ENCODE measurements at regions not wholly inside any gene's neighbourhood (a gene's known extent, or its start where the extent isn't known, plus 50 kb on each side); places are given as distances from the start of the nearest gene placed in this dataset.

DNA sequence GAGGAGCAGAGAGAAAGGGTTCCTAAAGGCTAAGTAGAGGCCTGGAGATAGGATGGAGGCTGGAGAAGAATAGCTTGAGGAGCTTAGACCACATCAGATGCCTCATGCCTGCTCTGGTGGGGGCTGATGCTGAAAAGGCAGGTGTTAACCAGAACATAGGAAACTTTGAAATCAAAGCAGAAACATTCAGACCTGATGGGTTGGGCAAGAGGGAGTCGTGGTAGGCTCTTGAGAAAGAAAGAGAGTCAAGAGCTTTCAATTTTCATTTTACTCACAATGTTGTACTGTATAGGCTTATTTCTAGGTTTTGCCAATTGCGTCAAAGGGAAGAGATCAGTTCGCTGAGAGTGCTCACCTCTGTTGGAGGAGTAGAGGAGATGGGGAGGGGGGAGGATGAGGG, 406.6 kb upstream of the SALL1 start:
- in situ Hi-C loops (cut with HindIII; ENCODE audit: low pct_unique_long_range_greater_than_20kb, low sequenced_read_pairs), result no loop called here
- DNase-seq (ENCODE audit: low read depth, low spot score), result no peak

DNA sequence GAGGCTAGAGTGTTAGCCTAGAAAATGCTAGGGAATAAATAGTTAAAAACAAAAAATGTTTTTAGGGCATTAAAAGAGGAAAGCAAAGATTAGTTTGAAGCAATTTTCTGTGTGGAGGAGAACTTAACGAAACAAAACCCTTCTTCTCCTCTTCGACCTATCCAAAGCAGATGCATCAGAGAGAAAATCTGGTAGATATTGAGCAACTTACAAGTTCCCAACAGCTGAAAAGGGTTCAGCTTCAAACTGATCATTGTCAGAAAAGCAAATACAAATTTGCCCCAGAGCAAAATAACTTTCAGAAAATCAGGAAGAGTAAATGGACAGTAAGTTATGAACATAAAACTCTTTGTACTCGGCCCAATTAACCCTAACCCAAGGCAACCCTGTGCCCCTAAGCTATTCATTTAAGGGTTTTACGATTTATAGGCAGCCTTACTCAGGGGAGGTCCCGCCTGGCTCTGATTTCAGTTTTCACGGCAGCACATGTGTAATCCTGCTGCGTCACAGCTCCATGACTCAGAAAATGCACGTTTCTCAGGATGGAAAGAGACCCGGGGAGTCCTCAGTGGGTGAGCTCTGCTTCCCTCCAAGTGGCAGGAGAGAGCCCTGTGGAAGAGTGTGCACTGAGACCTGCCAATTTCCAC, 405.7 kb upstream of the SALL1 start:
- peak; percentile 52 for DNase-seq (ENCODE audit: low read depth, low spot score)
- in situ Hi-C loops (cut with HindIII; ENCODE audit: low pct_unique_long_range_greater_than_20kb, low sequenced_read_pairs), result no loop called here

DNA sequence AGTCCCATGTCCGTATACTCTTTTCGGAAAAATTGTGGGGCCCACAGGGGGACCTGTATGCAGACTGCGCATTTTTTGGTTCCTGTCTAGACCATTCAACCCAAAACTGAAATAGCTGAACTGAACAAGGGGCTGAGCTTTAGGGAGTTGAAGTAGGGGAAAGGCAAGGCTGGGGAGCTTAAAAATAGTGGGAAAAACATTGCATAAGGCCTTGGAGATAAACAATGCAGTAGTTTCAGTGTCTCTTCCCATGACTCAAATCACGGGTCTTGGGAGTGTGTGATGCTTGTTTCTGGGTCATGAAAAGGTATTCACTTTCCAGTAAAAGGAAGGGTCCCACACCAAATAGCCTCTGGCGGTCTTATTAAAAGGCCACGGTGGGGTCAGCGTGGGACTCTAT, 402.8 kb upstream of the SALL1 start:
- in situ Hi-C loops (cut with HindIII; ENCODE audit: low pct_unique_long_range_greater_than_20kb, low sequenced_read_pairs), result no loop called here
- peak; percentile 15 for DNase-seq (ENCODE audit: low read depth, low spot score)

DNA sequence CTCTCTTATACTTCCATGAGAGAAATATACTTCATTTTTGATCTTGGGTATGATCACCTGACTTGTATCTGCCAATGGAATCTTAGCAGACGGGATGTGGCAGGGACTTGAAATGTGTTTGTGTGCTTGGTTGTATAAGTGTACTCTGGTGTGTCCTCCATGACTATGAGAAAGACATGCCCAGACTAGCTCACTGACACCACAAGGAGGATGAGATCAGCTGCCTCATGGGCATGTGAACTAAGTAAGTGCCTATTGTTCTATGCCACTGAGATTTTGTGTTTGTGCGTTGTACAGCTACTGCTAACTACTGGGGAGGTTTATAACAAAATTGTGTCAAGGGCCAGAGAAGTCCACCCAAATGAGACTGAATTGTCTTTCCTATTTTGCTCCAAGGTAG, 402.2 kb upstream of the SALL1 start:
- in situ Hi-C loops (cut with HindIII; ENCODE audit: low pct_unique_long_range_greater_than_20kb, low sequenced_read_pairs), result no loop called here
- DNase-seq (ENCODE audit: low read depth, low spot score), result peak; percentile 4

DNA sequence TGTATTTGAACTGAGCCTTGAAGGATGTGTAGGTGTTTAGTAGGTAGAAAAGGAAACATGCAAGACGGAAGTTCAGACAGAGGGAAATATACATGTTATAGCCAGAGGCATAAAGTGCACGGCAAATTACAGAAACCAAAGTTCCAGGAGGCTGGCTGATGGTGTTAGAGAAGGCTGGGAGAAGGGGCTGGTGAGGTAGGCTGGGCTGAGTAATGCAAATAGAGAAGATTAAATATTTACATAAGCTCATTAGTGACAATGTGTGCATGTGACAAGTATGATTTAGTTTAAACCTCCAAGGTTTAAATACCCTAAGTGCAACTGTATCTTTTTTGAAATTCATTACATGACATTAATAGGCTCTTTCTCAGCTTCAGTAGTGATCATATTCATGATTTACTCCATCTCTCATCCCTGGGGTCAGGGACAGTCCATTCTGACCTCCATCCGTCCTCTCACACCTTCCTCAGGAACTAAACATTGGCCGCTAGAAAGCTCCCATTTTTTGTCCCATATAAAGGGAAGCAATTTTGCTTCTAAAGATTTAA, 399.8 kb upstream of the SALL1 start:
- DNase-seq (ENCODE audit: low read depth, low spot score), result no peak
- in situ Hi-C loops (cut with HindIII; ENCODE audit: low pct_unique_long_range_greater_than_20kb, low sequenced_read_pairs), result no loop called here

DNA sequence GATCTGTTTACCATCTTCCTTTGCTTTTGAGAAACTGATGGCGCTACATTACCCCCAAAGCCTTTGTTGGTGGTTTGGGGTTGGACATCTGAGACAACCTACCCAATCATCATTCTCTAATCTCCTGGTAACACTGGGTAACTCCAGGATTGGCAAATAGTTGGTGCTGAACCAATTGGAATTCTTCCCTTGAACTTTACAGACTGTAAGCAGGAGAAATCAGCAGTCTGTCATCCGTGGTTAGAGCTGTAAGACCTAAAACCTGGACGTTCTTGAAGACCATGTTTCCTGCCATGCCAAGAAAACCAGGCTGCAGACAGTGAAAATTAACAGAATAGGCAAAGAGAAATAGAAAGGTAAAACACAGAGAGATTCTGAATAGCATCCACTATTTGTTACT, 398.8 kb upstream of the SALL1 start:
- DNase-seq (ENCODE audit: low read depth, low spot score), result no peak
- in situ Hi-C loops (cut with HindIII; ENCODE audit: low pct_unique_long_range_greater_than_20kb, low sequenced_read_pairs), result no loop called here

DNA sequence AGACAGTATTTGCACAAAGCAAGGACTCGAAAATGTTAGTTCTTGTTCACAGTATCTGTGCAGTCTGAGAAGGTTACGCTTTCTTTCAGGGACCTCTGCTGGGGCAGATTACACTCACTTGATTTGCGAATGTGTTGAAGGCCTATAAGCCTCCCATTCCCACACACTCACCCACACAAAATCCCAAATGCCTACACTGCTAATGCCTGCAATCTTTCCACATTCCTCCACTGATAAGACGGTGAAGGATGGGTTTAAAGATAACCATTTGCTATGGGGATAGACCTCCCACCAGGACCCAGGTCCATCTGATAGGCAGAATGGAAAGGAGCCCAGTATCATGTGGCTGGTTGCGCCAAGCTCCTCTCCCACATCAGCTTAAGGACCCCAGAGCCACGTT, 394.9 kb upstream of the SALL1 start:
- DNase-seq (ENCODE audit: low read depth, low spot score), result no peak
- in situ Hi-C loops (cut with HindIII; ENCODE audit: low pct_unique_long_range_greater_than_20kb, low sequenced_read_pairs), result no loop called here

DNA sequence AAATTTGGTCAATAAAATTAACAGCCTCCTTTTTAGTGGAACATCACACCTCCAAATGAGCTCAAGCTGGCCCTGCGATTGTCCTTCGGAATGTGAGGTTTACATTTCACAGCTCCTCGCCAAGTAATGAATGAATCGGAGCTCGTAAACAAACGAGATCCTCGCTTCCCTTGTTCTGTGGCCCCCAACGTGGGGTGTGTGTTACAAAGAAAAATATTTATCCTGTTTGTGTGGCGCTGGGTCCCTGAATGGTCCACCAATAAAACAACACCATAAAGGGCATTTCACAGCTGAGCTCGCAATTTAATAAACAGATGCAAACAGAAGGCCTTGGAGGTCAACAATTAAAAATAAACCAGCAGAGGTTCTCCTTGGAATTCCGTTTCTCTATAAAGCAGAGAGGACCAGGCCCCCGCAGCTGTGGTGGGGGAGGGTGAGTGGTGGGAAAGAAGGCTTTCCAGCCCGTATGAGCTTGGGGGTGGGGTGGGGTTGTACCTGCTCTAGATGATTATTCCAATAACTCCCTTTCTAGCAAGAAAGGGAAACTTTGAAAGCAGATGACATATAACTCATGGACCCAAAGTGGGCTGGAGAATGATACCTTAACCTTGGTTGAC, 393.9 kb upstream of the SALL1 start:
- in situ Hi-C loops (cut with HindIII; ENCODE audit: low pct_unique_long_range_greater_than_20kb, low sequenced_read_pairs), result no loop called here
- no peak for DNase-seq (ENCODE audit: low read depth, low spot score)

DNA sequence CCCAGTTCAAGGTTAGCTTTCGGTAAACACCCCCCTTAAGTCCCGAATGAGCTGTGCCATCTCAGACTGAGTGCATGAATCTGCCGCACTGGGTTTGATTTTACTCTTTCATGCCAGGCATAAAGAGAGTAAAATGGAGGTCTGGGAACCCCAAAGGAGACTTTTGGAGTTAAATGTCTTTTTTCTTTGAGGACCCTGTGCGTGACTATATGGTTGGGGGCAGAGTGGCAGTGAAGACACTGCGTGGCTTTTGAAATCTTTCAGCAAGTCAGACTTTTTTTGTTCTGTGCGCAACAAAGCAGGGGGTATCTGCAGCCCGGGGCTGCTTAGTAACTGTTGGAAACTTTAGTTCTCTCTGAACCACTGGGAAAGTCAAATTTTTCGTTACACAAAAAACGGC, 392.9 kb upstream of the SALL1 start:
- DNase-seq (ENCODE audit: low read depth, low spot score), result no peak
- in situ Hi-C loops (cut with HindIII; ENCODE audit: low pct_unique_long_range_greater_than_20kb, low sequenced_read_pairs), result no loop called here

DNA sequence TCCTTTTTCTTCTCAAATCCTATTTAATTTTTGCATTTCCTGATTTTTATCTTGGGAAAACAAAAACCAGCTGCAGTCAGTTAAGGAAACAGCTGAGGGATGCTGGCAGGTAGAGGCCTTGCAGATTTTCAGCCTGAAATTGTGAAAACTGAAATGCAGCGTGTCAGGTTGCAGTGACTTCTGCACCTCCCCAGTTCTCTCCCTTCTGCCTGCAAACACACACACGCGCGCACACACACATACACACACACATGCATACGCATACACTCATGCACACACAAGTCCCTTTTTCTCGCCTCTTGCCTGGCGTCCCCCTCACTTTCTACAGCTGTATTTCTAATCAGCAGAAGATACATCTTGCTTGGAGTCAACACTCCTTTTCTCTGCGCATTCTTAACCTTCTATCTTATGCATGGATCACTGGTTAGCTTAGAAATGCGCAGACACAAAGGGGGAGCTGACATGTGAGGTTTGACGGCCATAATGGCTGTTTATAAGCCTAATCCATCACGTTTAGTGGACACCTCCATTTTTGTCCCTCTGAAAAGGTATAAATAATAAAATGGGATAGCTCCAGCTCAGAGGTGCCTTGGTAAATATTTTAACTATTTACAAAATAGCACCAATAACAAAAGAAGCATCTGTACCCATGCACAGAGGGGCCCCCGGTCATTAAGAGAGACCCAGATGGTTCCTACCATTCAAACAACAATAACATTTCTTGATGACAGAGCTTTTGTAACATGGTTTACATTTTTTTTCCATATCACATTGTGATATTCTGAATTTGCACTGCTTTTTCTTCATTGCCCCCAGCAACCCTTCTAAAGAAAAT, 392.1 kb upstream of the SALL1 start:
- in situ Hi-C loops (cut with HindIII; ENCODE audit: low pct_unique_long_range_greater_than_20kb, low sequenced_read_pairs), result no loop called here
- DNase-seq (ENCODE audit: low read depth, low spot score), result no peak

DNA sequence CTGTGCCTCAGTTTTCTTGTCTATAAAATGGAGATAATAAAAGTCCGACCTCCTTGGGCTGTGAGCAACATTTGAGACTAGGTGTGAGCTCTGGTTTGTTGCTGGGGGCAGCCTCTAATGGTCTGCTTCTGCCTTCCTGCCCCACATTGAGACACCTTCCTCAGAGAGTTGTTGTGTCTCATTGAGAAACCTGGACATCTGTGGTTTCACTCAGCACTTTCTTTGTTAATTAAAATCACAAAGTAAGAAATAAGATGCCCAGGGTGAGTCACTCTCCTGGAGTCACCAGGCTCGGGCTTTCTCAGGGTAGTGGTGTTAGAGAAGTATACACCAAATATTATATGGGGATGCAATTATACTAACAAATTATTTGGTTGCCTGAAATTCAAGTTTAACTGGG, 389.2 kb upstream of the SALL1 start:
- in situ Hi-C loops (cut with HindIII; ENCODE audit: low pct_unique_long_range_greater_than_20kb, low sequenced_read_pairs), result no loop called here
- no peak for DNase-seq (ENCODE audit: low read depth, low spot score)

DNA sequence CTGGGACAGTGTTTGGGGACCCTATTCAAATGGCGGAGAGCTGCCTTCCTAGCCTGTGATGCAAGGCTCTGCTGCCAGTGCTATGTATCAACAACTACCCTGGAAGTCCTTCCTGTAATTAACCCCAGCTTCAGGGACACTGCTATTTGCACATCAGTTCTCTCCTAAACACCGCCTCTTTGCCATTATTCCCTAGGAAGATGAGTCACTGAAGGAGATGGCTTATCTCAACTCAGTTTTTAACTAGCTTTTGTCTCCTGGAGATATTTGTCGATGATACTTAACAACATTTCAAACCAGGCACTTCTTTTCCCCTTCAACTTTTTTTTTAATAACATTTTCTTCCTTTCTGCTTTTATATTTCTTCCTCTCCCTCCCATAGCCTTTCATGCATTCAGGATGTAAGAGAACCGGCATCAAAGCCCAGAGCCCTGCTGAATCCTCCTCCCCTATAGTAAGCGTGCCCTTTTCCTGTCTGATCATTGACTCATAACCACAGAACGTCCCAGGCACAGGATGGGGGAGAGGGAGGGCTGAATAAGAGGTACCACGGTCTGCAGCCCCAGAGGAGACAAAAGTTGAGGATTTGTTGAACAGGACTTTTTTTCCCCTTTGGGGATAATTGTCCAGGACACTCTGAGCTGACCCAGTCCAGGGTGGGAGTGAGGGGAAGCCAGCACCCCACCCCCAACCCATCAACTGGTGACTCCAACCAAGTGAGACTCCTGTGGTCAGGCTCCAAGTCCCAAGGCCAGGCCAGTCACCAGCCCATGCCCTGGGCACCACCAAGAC, 387.8 kb upstream of the SALL1 start:
- in situ Hi-C loops (cut with HindIII; ENCODE audit: low pct_unique_long_range_greater_than_20kb, low sequenced_read_pairs), result no loop called here

DNA sequence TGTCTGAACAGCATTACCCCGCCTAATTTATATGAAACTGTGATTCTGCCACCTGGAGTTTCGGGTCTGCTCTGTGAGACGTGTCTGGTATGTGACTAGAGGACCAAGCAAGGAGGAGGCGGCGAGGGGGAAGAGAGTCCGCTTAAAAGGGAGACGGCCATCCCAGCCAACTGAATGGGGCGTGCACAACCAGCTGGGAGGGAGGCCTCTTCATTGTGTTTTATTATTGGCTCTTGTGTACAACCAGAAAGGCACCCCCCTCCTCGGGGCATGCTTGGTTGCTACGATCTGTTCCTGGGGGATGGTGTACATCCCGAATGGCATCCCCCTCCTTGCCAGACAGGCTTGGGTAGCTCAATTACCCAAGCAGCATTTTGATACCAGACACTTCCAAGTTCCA, 384.5 kb upstream of the SALL1 start:
- in situ Hi-C loops (cut with HindIII; ENCODE audit: low pct_unique_long_range_greater_than_20kb, low sequenced_read_pairs), result no loop called here
- DNase-seq (ENCODE audit: low read depth, low spot score), result no peak

More for the DNA sequence above, 387.8 kb upstream of the SALL1 start:
- DNase-seq (ENCODE audit: low read depth, low spot score), result no peak

DNA sequence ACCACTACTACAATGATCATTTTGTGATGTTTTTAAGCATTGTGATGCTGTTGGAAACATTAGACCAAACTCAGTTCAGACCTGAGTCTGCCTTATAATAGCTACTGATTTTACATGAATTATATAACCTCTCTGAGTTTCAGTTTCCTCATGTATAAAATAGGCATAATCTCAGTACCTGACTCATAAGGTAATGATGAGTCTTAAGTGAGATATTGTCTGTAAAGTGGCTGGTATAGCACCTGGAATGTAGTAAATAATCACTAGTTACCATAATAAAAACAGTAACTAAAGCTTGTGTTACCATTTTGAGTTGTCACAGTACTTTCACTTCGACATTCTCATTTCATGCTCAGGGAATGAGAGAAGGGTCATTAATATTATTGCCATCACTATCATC, 381.5 kb upstream of the SALL1 start:
- in situ Hi-C loops (cut with HindIII; ENCODE audit: low pct_unique_long_range_greater_than_20kb, low sequenced_read_pairs), result no loop called here
- DNase-seq (ENCODE audit: low read depth, low spot score), result no peak

DNA sequence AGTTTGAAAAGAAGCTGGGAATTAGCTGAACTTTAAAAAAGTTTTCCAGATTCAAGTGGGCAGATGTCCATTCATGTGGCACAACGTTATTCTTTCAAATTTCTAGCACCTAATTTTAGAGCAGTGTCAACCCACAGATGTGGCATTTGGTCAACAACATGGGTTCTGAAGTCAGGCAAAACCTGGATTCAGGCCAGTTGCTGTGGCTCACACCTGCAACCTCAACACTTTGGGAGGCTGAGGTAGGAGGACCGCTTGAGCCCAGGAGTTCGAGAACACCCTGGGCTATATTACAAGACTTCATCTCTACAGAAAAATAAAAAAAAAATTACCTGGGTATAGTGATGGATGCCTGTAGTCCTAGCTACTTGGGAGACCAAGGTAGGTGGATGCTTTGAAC, 380.2 kb upstream of the SALL1 start:
- in situ Hi-C loops (cut with HindIII; ENCODE audit: low pct_unique_long_range_greater_than_20kb, low sequenced_read_pairs), result no loop called here
- no peak for DNase-seq (ENCODE audit: low read depth, low spot score)

DNA sequence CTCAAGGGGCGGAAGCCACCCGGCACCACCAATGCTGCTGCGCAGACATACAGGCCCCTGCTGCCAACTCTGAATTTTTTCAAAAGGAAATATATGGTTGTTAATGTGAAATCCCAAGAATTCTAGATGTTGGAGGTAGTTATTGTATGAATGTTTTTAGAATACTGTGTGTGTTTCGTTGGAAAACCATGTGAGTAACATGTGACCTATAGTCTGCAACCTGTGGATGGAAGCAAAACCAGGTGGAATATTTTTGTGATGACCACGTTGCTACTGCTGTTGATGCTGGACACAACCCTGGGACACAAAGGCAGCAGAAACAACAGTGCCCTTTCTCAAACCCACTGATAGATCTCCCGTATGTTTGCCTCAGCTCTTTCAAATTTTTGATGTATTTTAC, 376.3 kb upstream of the SALL1 start:
- in situ Hi-C loops (cut with HindIII; ENCODE audit: low pct_unique_long_range_greater_than_20kb, low sequenced_read_pairs), result no loop called here
- DNase-seq (ENCODE audit: low read depth, low spot score), result no peak

DNA sequence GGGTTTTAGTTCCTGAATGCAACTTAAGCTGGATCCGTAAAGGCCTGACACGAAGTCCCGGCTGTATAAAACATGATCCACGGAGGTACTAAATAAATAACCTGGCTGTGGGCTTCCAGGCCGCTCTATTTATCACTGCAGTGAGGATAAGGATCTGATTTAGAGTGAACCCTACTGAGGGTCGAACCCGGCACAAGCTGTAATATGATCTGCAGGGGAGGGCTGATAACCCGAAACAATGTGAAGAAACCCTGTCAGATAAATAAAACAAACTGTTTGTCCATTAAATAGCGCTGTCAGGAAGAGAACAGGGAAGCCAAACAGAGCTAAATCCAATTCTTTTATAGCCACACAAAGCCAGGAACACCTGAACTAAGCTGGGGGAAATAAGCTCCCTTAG, 375.6 kb upstream of the SALL1 start:
- in situ Hi-C loops (cut with HindIII; ENCODE audit: low pct_unique_long_range_greater_than_20kb, low sequenced_read_pairs), result no loop called here
- DNase-seq (ENCODE audit: low read depth, low spot score), result no peak
